Daoy (cell line): ENCODE measurements at regions not wholly inside any gene's neighbourhood (a gene's known extent, or its start where the extent isn't known, plus 50 kb on each side); places are given as distances from the start of the nearest gene placed in this dataset.
"Not testable (repeated sequence)": the region's sequence is repeated elsewhere in the genome, so short reads cannot be mapped to it uniquely, and the experiment has no call there.

Experiments used
- DNase-seq: peaks from one replicate; pipeline ENCODE4 v3.0.0-alpha.2; 2015; ENCODE audit warnings: low read depth

DNA sequence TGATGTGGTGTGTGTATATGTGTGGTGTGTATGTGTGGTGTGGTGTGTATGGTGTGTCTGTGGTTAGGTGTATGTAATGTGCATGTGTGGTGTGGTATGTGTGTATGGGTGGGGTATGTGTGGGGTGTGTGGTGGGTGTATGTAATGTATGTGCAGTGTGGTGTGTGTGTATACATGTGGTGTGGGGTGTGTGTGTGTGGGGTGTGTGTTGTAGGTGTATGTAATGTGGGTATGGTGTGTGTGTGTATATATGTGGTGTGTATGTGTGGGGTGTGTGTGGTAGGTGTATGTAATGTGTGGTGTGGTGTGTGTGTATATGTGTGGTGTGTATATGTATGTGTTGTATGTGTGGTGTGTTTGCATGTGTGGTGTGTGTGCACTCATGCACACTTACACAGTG is 84.8 kb upstream of the ID2 start:
- no peak for DNase-seq

DNA sequence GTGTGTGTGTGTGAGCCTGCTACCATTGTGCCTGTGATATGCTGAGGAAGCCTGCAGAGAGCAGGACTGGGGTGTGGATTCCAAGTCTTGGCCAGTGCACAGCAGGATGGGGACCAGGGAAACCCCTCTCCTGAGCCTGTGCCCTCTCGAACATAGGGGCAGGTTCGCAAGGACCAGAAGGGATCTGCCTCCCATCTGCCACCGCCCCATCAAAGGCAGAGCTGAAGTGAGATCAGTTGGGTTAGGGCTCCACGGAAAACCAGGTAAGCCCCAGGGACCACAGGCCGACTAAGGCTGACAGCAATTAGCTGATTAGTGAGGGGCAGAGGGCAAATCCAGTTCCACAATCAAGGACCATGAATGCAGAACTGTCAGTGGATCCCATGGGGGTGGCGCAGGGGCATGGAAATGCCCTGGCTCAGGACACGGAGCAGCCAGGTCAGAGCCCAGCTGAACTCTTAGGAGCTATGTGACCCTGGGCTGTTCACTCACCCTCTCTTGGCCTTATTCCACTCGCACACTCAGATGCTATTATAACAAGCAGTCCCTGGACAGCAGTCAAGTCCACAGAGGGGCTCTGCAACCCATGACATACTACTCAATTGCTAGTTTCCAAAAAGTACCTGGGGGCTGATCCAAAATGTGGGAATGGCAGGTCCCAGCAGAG is 84.2 kb upstream of the ID2 start:
- DNase-seq: no peak

DNA sequence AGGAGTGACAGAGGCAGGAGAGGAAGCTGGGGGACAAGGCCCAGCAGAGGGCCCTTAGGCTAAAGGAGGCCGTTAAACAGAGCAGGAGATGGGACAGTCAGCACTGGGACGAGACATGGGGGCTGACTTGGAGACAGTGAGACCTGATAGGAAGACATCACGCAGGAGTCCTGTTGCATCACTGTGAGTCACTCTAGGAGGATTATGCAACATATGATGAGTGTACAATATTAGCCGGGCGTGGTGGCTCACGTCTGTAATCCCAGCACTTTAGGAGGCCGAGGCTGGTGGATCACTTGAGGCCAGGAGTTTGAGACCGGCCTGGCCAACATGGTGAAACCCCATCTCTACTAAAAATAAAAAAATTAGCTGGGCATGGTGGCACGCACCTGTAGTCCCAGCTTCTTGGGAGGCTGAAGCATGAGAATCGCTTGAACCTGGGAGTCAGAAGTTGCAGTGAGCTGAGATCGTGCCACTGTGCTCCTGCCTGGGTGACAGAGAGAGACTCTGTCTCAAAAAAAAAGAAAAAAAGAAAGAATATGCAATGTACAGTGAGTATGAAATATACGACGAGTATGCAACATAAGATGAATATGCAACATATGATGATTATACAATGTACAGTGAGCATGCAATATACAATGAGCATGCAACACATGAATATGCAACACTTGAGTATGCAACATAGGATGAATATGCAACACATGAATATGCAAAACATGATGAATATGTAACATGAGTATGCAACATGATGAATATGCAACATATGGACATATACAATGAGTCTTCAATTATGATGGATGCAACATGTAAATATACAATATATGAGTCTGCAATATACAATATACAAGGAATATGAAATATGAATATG is 83.3 kb upstream of the ID2 start:
- peak; percentile 82 for DNase-seq

DNA sequence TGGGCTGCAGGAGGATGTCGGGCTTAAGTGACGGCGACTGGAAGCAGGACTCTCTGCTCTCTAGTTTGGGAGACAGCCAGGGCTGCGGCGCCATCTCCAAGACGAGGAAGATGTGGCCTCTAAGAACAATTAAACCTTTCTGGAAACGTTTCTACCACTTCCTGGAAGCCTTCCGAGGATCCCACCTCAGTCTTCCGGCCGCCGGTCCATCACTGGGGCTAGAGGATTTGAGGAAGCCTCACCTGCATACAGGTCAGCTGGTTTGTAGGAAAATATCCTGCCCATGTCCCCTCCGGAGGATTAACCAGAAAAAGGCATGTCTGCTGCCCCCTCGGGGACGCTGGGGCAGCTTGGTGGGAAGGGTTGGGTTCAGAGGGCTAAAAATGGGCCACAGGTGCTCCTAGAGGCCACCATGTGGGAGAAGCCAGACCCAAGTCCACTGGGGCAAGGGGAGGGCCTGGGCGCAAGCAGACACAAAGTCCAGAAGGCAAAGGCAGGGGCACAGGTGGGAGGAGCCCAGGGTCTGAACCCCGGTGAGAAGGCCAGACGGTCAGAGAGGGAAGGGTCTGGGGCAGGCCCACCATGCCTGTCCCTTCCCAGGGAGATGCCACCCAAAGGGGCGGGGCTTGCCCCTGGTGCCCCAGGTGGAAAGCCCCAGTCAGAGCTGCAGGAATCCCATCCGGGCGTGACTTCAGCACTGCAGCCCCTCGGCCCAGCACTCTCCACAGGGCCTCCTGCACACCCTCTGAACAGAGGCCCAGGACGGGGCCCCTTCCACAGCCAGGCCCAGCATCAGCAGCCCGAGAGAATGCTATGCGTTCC is 82.2 kb upstream of the ID2 start:
- DNase-seq: no peak

DNA sequence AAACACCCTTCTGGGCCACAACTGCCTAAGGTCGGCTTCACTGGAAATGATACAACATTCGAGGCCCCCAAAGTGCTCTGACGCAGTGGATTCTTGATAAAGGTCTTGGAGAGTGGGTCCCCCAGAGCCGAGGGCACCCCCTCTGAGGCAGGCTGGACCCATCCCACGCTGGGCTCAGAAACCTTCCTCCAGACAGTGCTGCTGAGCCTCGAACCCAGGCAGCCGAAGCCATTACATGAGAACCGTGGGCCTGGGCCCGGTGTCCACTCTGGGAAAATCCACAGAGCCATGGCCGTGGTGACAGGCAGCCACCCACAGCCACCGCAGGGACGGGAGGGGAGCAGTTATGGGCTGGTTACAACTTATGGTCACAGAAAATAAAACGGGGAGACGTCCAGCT is 81.4 kb upstream of the ID2 start:
- no peak for DNase-seq

DNA sequence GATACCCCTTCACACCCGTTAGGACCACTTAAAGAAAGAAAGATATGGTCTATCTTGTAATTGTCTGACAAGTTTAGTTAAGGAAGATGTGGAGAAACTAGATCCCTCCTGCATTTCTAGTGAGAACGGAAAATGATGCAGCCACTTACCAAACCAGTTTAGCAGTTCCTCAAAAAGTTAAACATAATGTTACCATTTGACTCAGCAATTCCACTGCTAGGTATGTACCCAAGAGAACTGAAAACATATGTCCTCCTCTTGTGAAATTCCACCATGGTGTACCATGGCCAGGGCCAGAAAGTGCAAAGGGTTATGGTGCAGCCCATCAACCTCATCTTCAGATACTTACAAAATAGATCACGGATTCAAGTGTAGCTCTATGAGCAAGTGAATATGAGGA is 79.0 kb upstream of the ID2 start:
- no peak for DNase-seq

DNA sequence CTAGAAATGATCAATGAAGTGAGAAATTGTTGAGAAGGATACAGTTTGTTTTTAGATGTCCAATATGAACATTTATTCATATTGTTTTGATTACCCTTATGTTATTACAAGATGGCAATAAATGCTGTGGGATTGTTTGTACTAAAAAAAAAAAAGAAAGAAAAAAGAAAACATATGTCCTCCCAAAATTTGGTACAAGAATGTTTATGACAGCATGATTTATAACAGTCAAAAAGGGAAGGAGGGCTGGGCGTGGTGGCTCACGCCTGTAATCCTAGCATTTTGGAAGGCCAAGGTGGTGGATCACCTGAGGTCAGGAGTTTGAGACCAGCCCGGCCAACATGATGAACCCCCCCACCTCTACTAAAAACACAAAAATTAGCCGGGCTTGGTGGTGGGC is 78.5 kb upstream of the ID2 start:
- DNase-seq: not testable (repeated sequence)

DNA sequence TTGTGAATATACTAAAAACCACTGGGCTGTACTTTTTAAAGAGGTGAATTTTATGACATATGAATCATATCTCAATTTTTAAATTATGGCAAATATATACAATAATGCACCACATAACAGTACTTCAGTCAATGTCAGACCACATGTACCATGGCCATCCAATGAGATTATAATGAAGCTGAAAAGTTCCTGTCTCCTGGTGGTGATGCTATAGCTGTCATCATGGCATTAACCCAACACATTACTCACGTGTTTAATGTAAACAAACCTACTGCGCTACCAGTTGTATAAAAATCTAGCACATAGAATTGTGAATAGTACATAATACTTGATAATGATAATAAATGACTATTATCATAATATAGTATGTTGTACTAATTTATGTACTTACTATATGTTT is 77.6 kb upstream of the ID2 start:
- DNase-seq: no peak

DNA sequence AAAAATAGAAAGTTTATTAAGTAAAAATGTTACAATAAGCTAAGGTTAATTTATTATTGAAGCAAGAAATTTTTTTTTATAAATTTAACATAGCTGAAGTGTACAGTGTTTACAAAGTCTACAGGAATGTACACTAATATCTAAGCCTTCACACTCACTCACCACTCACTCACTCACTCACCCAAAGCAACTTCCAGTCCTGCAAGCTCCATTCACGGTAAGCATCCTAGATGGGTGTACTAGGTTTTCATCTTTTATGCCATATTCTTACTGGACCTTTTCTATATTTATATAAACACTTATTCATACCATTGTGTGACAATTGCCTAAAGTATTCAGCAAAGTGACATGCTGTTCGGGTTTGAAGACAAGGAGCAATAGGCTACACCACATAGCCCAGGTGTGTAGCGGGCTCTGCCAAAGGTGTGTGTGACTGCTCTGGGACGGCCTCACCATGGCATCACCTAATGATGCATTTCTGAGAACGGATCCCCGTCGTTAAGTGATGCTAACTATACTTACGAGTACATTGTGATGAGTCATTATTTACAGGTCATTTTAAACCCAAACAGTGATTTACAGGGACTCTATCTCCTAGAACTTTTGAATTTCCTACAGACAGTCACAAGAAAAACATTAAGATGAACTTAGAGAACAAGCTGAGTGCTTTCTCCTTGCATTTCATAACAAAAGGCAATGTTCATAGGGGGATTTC is 76.3 kb upstream of the ID2 start:
- DNase-seq: no peak

DNA sequence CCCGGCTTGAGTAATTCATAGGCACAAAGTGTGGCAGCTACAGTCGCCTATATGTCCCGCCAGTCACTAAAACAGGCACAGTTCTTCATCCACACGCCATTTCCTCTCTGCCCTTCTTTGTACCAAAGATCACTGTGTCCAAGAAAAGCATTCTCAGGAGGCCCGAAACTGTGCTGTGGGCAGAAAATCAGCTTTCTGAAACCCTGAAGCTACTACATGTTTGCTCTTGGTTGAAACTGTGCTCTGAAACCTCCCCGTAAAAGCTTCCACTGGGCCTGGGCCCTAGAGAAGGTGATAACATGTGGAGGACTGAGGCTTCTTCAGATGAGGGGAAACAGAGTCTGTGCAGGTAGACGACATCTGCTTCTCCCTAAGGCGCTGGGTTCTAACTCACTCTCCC is 75.6 kb upstream of the ID2 start:
- no peak for DNase-seq

DNA sequence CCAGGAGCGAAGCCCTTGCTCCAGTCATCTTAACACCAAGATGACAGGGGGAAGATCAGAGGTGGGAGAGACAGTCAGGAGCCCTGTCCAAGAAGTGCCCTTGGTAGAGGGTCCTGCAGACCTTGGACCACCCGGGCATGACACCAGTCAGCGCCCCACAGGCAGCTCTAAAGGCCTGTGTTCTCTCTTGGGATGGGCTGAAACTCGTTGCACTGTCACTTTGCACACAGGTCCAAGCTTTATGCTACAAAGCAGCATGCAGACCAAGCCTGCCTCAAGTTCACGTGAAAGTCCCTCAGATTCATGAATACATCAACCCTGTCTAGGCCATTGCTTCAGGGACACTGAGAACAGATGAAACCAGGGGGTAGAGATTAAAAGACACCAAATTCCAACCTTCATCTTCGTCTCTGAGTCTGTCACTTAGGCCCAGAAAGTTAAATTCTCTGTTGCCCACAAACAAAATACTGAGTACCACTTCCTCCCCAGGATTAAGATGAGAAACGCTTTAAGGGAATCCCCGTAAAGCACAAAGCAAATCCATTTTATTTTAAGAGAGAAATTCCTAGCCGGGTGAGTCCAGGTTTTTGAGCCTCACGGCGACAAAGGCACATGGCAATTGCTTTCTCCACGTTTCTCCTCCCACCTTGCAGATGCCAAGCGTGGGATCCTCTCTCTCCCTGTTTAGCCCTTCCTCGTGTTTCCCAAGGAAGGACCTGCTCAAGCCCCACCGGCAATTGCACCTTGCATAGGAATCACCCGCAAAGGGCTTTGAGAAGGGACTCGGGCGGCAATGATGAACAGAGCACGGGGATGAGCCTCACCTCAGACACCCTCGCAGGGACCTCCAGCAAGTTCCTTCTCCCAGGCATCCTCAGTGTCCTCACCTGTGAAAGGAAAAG is 75.0 kb upstream of the ID2 start:
- no peak for DNase-seq

DNA sequence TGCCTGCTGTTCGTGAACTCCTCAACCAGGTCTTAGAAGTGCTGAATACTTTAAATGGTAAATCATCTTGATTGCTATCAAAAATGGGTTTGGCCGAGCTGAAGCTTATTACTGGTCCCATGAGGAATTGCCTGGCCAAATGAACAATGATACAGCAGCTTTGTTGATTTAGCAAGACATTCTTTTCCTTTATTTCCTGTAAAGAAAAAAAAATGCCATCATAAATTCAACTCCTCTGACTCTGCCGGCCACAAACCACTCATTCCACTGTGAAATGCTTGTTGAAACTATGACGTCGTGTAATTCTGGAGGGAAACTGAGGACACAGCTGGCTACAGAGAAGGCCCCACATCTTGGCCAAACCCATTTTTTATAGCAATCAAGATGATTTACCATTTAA is 74.2 kb upstream of the ID2 start:
- no peak for DNase-seq

DNA sequence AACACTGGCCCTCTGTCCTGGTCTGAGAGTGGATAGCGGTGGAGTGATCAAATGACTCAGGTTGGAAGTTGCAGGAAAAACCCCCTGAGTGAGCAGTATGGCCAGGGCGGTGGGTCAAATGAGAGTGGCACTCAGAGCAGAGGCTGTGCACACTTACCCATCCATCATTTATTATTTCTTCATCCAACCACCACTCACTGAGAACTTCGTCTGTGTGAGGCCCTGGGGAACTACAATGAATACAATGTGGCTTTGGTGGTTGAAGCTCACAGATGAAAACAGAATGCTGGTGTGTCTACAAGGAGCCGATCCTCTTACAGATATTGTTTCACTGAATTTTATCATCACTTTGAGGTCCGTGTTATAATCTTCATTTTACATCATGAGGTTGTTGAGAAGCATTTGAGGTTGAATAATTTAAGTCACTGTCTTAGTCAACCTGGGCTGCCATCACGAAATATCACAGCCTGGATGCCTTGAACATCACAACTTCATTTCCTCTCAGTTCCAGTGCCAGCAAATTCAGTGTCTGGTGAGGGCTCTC is 73.4 kb upstream of the ID2 start:
- no peak for DNase-seq

DNA sequence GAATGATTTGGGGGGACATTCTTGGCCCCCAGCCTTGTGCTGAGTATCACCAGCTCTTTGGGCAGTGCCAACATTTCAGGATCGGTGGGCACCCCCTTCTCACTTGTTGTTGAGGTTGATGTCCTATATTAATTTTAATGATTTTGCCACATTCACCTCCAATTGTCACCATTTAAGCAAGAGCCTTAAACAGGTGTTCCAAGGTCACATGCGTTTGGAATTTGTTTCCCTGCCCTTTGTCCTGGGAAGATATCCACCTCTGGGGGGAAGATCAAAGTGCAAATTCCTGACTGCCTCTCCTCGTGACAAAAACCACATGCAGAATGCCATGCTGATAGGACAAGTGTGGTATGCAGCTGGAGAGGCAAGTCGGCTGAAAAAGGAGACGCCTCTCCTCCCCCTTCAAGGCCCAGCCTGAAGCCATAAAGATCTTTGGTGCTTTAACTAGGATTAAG is 72.5 kb upstream of the ID2 start:
- DNase-seq: no peak

DNA sequence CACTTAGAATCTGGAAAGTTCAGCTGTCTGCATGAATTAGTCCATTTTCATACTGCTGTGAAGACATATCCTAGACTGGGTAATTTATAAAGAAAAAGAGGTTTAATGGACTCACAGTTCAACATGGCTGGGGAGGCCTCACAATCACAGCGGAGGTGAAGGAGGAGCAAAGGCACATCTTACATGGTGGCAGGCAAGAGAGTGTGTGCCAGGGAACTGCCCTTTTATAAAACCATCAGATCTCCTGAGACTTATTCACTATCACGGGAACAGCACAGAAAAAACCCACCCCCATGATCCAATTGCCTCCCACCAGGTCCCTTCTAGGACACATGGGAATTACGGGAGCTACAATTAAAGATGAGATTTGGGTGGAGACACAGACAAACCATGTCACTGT is 71.1 kb upstream of the ID2 start:
- not testable (repeated sequence) for DNase-seq

DNA sequence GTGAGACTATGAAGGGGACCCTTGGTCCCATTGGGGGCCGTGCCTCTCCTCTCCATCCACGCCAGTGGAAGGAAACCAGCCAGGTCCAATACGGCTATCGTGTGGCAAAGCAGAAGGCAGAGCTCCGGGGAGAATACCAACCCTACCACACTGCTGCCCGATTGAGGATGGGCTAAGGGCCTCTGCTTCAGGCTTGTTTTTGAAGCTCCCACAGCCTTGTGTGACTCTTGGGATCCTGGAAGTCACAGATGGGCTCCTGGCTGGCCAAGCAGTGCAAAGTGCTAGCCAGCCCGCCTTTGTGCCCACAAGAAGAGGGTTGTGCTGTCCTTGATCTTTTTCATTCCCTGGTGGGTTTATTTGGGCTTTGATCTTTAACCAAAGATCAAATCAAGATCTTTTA is 70.6 kb upstream of the ID2 start:
- DNase-seq: no peak

DNA sequence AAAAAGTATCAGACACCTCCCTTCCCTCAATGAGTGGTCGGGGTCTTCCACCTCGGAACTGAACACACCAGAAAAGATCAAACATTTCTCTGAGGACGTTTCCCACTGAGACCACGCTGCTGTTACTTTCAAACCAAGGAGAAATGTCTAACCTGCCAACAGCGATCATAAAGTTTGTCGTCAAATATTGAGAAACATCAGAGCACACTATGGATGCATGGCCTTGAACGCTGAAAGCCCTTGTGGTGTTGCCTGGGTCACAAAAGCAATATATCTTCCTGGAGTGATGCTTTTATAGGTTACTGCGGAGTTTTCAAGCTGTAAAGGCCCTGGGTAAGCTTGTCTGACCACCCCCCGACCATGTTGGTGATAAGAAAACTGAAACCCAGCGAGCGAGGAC is 70.2 kb upstream of the ID2 start:
- DNase-seq: no peak

DNA sequence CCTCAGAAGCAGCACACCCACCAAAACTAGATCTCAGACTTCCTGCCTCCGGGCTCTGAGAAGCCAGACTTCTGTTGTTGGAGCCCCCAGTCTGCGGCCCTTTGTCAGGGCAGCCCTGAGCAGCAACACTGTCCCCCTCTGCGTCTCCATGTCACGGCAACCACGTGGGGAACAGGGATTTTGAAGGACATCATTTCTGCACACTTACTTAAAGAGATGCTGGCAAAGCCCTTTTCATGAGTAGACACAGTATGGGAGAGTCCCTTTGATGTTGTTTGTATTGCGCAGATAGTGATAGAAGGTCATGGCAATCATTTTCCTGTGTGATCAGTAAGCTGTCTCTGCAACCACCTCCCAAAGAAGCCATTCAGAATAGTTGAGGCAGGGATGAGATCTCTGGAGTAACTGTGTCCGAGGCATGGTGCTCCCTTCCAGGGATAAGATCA is 69.1 kb upstream of the ID2 start:
- no peak for DNase-seq

DNA sequence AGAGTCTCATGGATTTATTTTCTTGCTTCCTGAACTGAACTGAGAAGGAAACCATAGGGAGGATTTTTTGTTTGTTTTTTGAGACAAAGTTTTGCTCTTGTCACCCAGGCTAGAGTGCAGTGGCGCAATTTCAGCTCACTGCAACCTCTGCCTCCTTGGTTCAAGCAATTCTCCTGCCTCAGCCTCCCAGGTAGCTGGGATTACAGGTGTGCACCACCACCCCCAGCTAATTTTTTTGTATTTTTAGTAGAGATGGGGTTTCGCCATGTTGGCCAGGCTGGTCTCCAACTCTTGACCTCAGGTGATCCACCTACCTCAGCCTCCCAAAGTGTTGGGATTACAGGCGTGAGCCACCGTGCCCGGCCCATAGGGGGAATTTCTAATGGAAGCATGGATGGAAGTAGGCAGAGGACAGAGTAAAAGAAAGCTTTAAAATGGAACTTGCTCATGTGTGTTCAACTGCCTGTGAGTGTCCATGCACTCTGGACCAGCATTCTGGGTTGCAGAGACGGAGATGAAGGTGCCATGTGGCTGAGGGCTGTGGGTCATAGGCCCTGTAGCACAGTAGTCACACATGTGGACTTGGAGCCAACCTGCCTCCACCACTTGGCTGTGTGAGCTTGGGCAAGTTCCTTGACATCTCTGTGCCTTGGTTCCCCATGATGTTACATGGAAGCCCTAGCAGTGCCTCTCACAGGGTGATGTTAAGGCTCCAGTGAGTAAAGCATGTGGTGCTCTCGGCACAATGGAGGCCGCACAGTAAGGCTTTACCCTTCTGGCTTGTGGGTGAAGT is 68.5 kb upstream of the ID2 start:
- DNase-seq: not testable (repeated sequence)

DNA sequence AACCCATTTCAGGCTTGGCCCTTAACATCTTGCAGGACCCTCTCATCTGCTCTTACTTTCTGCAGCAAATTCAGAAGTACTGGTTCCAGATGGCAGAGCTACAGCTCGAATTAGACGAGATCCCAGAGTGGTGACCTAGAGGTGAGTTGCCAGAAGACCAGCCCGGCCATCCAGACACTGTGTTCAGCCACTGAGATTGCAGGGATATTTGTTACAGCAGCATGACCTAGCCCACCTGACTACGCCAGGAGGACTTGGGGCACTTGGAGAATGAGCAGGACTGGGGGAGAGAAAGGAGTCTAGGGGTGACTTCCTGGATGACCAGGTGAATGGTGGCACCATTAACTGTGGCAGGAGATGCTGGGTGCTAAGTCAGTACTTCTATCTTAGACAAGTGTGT is 67.2 kb upstream of the ID2 start:
- DNase-seq: no peak
